Muscle of leg (tissue), 3 donors: ENCODE measurements at regions not wholly inside any gene's neighbourhood (a gene's known extent, or its start where the extent isn't known, plus 50 kb on each side); places are given as distances from the start of the nearest gene placed in this dataset.

Source experiments
- DNase-seq: peaks from one replicate; pipeline ENCODE4 v3.0.0; 2013
- H3K27ac ChIP-seq: one replicate; pipeline ENCODE4 v1.5.1; 2013; ENCODE audit warnings: mild to moderate bottlenecking, low read length, control low read depth
- H3K27me3 ChIP-seq: one replicate; pipeline ENCODE4 v1.6.1; 2013; ENCODE audit warnings: low read length; ENCODE audit not compliant: control insufficient read depth, insufficient read depth
- H3K36me3 ChIP-seq: one replicate; pipeline ENCODE4 v1.6.1; 2013; ENCODE audit warnings: low read length; ENCODE audit not compliant: control insufficient read depth, insufficient read depth
- H3K4me1 ChIP-seq: one replicate; pipeline ENCODE4 v1.6.1; 2013; ENCODE audit warnings: low read length; ENCODE audit not compliant: control insufficient read depth, insufficient read depth
- H3K4me3 ChIP-seq: one replicate; pipeline ENCODE4 v1.5.1; 2013; ENCODE audit warnings: low read length, control low read depth
- H3K9me3 ChIP-seq: replicated peaks from 2 replicates; pipeline ENCODE4 v1.6.1; 2013; ENCODE audit warnings: low read depth, low read length; ENCODE audit not compliant: control insufficient read depth
- WGBS: methylation state at CpG from one replicate; pipeline ENCODE4 v1.1.5; 2013; ENCODE audit warnings: missing lambda C conversion rate; ENCODE audit not compliant: insufficient coverage; 5-methylcytosine and 5-hydroxymethylcytosine counted together

DNA sequence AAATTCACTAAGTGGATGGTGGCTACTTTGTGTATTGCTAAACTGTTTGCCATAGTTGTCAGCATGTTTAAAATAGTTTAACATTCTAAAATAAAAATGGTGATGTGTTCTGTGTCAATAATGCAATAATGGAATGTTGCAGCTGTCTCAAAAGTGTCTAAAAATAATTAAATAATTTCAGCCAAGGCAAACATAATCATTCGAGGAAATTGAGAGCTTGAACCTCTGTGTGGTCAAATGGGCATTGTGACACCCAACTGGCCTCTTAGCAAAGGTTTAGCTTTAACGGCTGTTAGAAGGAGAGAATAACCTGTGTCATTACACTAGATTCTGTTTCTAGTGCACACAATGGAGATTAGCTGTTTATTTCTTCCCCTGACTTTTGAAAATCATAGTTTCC lies 278.5 kb downstream of the TMEM167A start:
- no peak for DNase-seq
- Histone ChIP-seq H3K4me3 (no peak overlapping the region), H3K4me1 (no peaks in the 10 kb centered on the region), H3K36me3 (no peaks in the 10 kb centered on the region), H3K9me3 (no peaks in the 10 kb centered on the region), H3K27me3 (no peaks in the 10 kb centered on the region), H3K27ac (no peak overlapping the region)
- WGBS: no CpG with 5 or more reads among the region's 2 CpGs

DNA sequence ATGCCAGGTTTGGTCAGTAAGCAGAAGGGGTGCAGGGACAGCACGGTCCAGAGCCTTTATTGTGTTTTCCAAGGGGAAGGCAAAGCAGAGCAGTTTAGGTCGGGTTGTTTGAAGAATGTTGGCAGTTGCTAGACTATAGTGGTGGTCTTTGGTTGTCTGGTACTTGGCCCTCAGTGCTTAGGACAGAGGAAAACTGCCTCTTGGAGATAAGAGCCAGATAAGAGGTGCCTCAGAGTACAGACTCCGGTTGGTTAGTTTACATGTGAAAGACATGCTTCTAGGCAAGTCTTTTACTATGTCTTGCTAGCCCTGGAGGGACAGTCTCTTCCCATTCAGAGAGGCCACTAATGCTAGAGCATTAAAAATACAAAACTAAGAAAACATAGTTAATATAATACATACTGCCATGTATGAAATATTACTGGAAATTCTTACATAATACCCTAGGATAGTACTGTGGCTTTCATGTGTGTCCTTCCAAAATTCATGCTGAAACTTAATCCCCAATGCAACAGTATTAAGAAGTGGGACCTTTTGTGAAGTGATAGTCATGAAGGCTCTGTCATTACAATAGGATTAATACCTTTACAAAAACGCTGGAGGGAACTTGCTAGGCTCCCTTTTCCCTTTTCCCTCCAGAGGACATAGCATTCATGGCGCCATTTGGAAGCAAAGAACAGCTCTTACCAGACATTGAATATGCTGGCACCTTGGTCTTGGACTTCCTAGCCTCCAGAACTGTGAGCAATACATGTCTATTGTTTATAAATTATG lies 280.4 kb downstream of the TMEM167A start:
- Histone ChIP-seq H3K9me3 (no peaks in the 10 kb centered on the region), H3K27ac (no peak overlapping the region), H3K4me3 (no peak overlapping the region), H3K36me3 (no peaks in the 10 kb centered on the region), H3K4me1 (no peaks in the 10 kb centered on the region), H3K27me3 (no peaks in the 10 kb centered on the region)
- DNase-seq: no peak
- 53% methylated on average over 3 of the region's 5 CpGs for WGBS

- no peak overlapping the region for H3K4me3 ChIP-seq
These were observed 282.3 kb downstream of the TMEM167A start for GRCh38 chr5:82794876-82795275.

GRCh38 chr5:82793808-82794419 lies 283.3 kb downstream of the TMEM167A start:
- H3K27me3 ChIP-seq: no peaks in the 10 kb centered on the region
- H3K36me3 ChIP-seq: no peaks in the 10 kb centered on the region
- WGBS: 0% methylated on average over 1 of the region's 4 CpGs
- DNase-seq: no peak
- no peak overlapping the region for H3K27ac ChIP-seq
- H3K4me1 ChIP-seq: no peaks in the 10 kb centered on the region
- no peaks in the 10 kb centered on the region for H3K9me3 ChIP-seq
- no peak overlapping the region for H3K4me3 ChIP-seq

More at GRCh38 chr5:82794876-82795275, 282.3 kb downstream of the TMEM167A start:
- no peaks in the 10 kb centered on the region for H3K9me3 ChIP-seq
- H3K27ac ChIP-seq: no peak overlapping the region
- 100% methylated on average over 1 of the region's 2 CpGs for WGBS
- DNase-seq: no peak
- no peaks in the 10 kb centered on the region for H3K36me3 ChIP-seq
- no peaks in the 10 kb centered on the region for H3K27me3 ChIP-seq
- H3K4me1 ChIP-seq: no peaks in the 10 kb centered on the region

- Histone ChIP-seq H3K9me3 (no peaks in the 10 kb centered on the region), H3K27ac (no peak overlapping the region), H3K36me3 (no peaks in the 10 kb centered on the region), H3K27me3 (no peaks in the 10 kb centered on the region), H3K4me1 (no peaks in the 10 kb centered on the region), H3K4me3 (no peak overlapping the region)
- DNase-seq: no peak
- no CpG with 5 or more reads among the region's 1 CpG for WGBS
These were observed 285.1 kb downstream of the TMEM167A start for GRCh38 chr5:82792096-82792495.

DNA sequence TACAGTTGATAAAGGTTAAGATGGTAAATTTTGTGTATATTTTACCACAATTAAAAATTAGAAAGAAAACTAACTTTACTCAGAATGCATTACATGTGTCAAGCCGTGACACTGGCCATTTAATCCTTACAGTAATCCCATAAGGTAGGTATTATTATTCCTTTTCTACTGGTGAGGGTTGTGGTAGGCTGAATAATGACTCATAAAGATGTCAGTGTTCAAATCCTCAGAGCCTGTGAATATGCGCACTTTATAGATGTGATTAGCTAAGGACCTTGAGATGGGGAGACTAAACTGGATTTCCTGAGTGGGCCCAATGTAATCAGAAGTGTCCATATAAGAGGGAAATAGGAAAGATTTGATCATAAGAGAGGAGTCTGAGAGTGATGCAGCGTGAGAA lies 288.1 kb downstream of the TMEM167A start:
- H3K27ac ChIP-seq: no peak overlapping the region
- 83% methylated on average over 1 of the region's 3 CpGs for WGBS
- no peaks in the 10 kb centered on the region for H3K4me1 ChIP-seq
- no peak overlapping the region for H3K4me3 ChIP-seq
- no peaks in the 10 kb centered on the region for H3K27me3 ChIP-seq
- no peaks in the 10 kb centered on the region for H3K9me3 ChIP-seq
- no peak for DNase-seq
- H3K36me3 ChIP-seq: no peaks in the 10 kb centered on the region

GRCh38 chr5:82786748-82787147 lies 290.4 kb downstream of the TMEM167A start:
- no peaks in the 10 kb centered on the region for H3K36me3 ChIP-seq
- H3K27ac ChIP-seq: no peak overlapping the region
- no peaks in the 10 kb centered on the region for H3K9me3 ChIP-seq
- no peaks in the 10 kb centered on the region for H3K4me1 ChIP-seq
- H3K4me3 ChIP-seq: no peak overlapping the region
- WGBS: no CpG with 5 or more reads among the region's 3 CpGs
- DNase-seq: no peak
- H3K27me3 ChIP-seq: no peaks in the 10 kb centered on the region

DNA sequence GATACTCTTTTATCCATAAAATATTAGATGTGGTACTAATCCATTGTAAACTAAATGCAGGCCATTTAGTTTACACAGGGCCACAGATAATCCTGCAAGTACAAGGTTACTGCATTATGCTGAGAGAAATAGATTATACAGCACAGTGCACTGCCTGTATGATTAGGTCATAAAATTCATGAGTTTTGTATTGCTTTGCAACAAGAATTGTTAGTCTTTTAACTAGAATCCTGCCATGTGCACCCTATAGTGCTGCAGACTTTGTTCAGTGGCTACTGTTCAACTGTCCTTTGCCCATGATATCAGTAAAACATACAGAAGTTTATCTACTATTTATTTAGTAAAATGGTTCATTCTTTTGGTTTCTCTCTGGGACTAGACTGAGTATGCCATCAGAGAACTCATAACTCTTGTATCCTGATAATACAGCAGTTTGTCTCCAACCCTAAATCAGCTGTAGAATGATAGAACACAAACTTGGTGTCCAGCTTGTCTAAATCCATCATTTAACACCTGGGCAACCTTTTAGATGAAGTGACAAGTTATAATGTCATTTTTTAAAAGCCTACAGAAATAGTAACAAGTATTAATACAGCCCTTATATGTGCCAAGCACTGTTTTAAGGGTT lies 291.2 kb downstream of the TMEM167A start:
- H3K4me3 ChIP-seq: no peak overlapping the region
- no peaks in the 10 kb centered on the region for H3K9me3 ChIP-seq
- H3K36me3 ChIP-seq: no peaks in the 10 kb centered on the region
- H3K27ac ChIP-seq: no peak overlapping the region
- H3K4me1 ChIP-seq: no peaks in the 10 kb centered on the region
- no peak for DNase-seq
- no peaks in the 10 kb centered on the region for H3K27me3 ChIP-seq

- no peak for DNase-seq
- H3K4me1 ChIP-seq: no peaks in the 10 kb centered on the region
- H3K4me3 ChIP-seq: no peak overlapping the region
- H3K27ac ChIP-seq: no peak overlapping the region
- no peaks in the 10 kb centered on the region for H3K9me3 ChIP-seq
- H3K27me3 ChIP-seq: no peaks in the 10 kb centered on the region
- no peaks in the 10 kb centered on the region for H3K36me3 ChIP-seq
These were observed 291.7 kb downstream of the TMEM167A start for GRCh38 chr5:82785456-82785855.

GRCh38 chr5:82784521-82784920 lies 292.7 kb downstream of the TMEM167A start:
- Histone ChIP-seq H3K36me3 (no peaks in the 10 kb centered on the region), H3K9me3 (no peaks in the 10 kb centered on the region), H3K4me1 (no peaks in the 10 kb centered on the region), H3K27ac (no peak overlapping the region), H3K27me3 (no peaks in the 10 kb centered on the region), H3K4me3 (no peak overlapping the region)
- no CpG with 5 or more reads among the region's 1 CpG for WGBS
- DNase-seq: no peak
